Adrenal gland (tissue), 9 donors: ENCODE measurements at regions not wholly inside any gene's neighbourhood (a gene's known extent, or its start where the extent isn't known, plus 50 kb on each side); places are given as distances from the start of the nearest gene placed in this dataset.

Source experiments
- DNase-seq, 7 donors: peaks; one replicate each; pipeline ENCODE4 v3.0.0-alpha.2; 2019 to 2020
- H3K27ac ChIP-seq, 5 donors: fragments of 200-600 bp; sonication (generic) in 4 of 5; 1 replicate in 3 of 5; 2 replicates in 2 of 5; pipeline versions ENCODE4 v1.5.1 to v1.8.0; 2016 to 2020; ENCODE audit warnings: mild to moderate bottlenecking in 1 of 5
- H3K27me3 ChIP-seq: fragments of 200-600 bp; 2 replicates; pipeline ENCODE4 v1.8.0; 2021
- H3K36me3 ChIP-seq, 2 donors: fragments of 200-600 bp; replicated peaks in 1 of 2; 1 replicate in 1 of 2; 2 replicates in 1 of 2; pipeline versions ENCODE4 v1.5.1 to v1.8.0; 2018 to 2022
- H3K4me1 ChIP-seq, 2 donors: fragments of 200-600 bp; replicated peaks in 1 of 2; 1 replicate in 1 of 2; 2 replicates in 1 of 2; pipeline versions ENCODE4 v1.5.1 to v1.8.0; 2018 to 2021
- H3K4me3 ChIP-seq, 4 donors: fragments of 200-600 bp; sonication (generic) in 3 of 4; one replicate each; pipeline ENCODE4 v1.5.1; 2016 to 2018
- H3K9me3 ChIP-seq, 3 donors: fragments of 200-600 bp; sonication (generic) in 1 of 3; replicated peaks in 1 of 3; 1 replicate in 2 of 3; 2 replicates in 1 of 3; pipeline versions ENCODE4 v1.5.1 to v1.8.0; 2016 to 2021
- POLR2A ChIP-seq, 2 donors: fragments of 450-650 bp; IDR thresholded peaks; one replicate each; pipeline ENCODE4 v1.6.1; 2017; ENCODE audit warnings: antibody characterized with exemption in 2 of 2, mild to moderate bottlenecking in 2 of 2, moderate library complexity in 1 of 2
- WGBS, 4 donors: extraction: QIAGEN DNeasy Blood & Tissue Kit in 2 of 4; methylation state at CpG; one replicate each; pipeline versions ENCODE4 v1.1.5 to v1.1.7; 2013 to 2017; 5-methylcytosine and 5-hydroxymethylcytosine counted together
- intact Hi-C, 2 donors: fragments of 100-400 bp; cut with DNase I; formaldehyde crosslinking; loops; one replicate each; pipeline versions ENCODE4 v1.14.1 to v1.15.0; 2022 to 2023
- TF ChIP-seq, protein P1 (sequence below), 6 experiments: fragments of 450-650 bp in 4 of 6; fragments of 200-600 bp in 2 of 6; sonication (generic) in 1 of 6; IDR thresholded peaks; 1 replicate in 5 of 6; 2 replicates in 1 of 6; pipeline versions ENCODE4 v1.5.1 to v1.8.0; 2016 to 2021; ENCODE audit warnings: antibody characterized with exemption in 6 of 6, mild to moderate bottlenecking in 2 of 6, moderate library complexity in 1 of 6
- donor health status: healthy with polysubstance abuse.
- donor health status: Bipolar disorder and iron deficiency.
- donor health status: DM: yes; HTN: yes; CAD: no.
- donor health status: DM: no; HTN: no; CAD: no.
- donor health status: DM: no; HTN: no; CAD: no.

DNA sequence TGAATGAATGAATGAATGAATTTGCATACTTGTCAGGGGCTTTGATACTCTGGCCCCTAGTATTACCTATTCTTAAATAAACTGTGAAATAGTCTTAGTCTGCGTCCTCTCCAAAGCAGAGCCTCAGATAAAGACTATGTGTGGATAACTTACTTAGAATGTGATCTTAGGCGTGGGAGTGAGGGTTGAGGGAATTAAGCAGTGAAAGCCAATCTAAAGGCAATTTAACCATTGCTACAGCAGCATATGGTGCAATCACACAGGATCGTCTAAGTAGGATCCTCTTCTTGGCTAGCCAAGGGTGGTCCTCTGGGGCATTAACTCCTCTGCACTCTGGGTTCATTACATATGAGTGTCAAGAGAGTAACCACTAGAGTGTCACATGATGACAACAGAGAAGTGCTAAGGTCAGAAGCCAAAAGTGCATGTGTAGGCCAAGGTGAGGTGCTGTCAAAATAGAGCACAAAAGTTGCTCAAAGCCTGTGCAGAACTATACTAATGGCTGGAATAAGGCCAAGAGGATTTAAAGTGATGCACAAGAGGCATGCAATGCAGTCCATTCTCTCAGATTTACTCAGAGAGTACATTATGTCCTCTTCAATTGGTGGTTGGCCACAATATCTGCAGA lies 274.4 kb upstream of the SEMA6A start:
- H3K27ac ChIP-seq, result no peak overlapping the region
- TF ChIP-seq, protein P1, sequence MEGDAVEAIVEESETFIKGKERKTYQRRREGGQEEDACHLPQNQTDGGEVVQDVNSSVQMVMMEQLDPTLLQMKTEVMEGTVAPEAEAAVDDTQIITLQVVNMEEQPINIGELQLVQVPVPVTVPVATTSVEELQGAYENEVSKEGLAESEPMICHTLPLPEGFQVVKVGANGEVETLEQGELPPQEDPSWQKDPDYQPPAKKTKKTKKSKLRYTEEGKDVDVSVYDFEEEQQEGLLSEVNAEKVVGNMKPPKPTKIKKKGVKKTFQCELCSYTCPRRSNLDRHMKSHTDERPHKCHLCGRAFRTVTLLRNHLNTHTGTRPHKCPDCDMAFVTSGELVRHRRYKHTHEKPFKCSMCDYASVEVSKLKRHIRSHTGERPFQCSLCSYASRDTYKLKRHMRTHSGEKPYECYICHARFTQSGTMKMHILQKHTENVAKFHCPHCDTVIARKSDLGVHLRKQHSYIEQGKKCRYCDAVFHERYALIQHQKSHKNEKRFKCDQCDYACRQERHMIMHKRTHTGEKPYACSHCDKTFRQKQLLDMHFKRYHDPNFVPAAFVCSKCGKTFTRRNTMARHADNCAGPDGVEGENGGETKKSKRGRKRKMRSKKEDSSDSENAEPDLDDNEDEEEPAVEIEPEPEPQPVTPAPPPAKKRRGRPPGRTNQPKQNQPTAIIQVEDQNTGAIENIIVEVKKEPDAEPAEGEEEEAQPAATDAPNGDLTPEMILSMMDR (IDR thresholded peaks at IDR 0.05), result no peak
- TF ChIP-seq POLR2A (IDR thresholded peaks at IDR 0.05), result no peak
- H3K27me3 ChIP-seq, result no peaks in the 10 kb centered on the region
- DNase-seq, result no peak
- no peaks in the 10 kb centered on the region for H3K9me3 ChIP-seq
- 66 to 88% (median 80%) methylated on average over 3 of the region's 3 CpGs for WGBS, 4 donors
- no peak overlapping the region for H3K4me3 ChIP-seq
- H3K4me1 ChIP-seq, result no peaks in the 10 kb centered on the region
- intact Hi-C loops, result no loop called here
- no peaks in the 10 kb centered on the region for H3K36me3 ChIP-seq

DNA sequence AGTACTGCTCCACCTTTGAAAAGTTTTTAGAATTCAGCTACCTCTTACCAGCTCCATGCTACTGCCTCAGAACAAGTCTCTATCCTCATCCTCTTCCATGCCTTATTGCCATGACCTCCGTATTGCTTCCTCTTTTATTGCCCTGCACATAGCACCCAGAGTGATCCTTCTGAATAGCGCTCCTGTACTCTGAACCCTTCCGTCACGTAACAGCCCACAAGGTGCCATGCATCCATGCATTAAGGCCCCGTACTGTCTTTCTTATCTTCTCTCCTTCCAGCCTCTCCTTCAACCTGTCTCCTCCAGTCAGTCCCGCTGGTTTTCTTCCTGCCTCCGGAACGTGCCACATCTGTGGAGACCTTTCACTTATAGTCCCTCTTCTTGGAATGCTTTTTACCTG lies 273.3 kb upstream of the SEMA6A start:
- intact Hi-C loops, result no loop called here
- Histone ChIP-seq H3K27me3 (no peaks in the 10 kb centered on the region), H3K36me3 (no peaks in the 10 kb centered on the region), H3K27ac (no peak overlapping the region), H3K4me1 (no peaks in the 10 kb centered on the region), H3K9me3 (no peaks in the 10 kb centered on the region), H3K4me3 (no peak overlapping the region)
- no peak for DNase-seq
- TF ChIP-seq POLR2A (IDR thresholded peaks at IDR 0.05), result no peak
- TF ChIP-seq, protein P1 (IDR thresholded peaks at IDR 0.05), result no peak
- 92 to 95% (median 94%) methylated on average over 8 of the region's 8 CpGs for WGBS, 4 donors

DNA sequence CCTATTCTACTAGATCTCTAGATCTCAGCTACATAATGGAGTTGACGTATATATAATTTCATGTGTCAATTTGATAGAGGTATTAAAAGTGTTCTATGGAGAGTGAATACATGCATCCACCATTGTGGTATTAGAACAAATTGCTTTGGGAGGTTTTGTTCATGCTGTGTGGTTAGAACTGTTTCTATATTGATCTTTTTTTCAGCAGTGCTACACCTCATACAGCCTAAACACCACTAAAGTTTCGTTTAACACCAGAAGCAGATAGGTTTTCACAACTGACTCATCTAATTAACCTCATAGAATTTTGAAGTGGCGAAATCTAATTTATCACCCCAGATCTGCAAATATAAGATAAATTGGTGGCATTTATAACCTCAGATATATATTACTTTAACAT lies 269.4 kb upstream of the SEMA6A start:
- WGBS, 4 donors, result 81 to 94% (median 86%) methylated on average over 3 of the region's 3 CpGs
- intact Hi-C loops, result no loop called here
- H3K9me3 ChIP-seq, result no peaks in the 10 kb centered on the region

DNA sequence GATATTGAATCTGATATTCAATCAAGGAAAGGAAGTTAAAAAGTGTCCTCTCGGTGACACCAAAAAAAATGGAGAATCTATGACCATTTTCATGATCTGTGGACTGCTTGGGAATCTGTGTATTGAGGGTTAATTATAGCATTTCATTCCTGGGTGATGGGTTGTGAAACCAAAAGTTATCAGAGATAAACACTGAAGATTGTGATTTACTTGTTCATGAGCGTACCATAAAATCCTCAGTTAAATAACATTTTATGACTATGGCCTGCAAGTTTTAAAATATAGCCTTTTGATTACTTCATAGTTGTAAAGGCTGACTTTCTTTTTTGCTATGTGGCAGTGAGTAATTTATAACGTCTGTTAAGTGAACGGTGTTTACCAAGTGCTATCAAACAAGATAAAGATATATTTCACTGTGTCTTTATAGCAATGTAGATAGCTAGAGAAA lies 267.9 kb upstream of the SEMA6A start:
- WGBS, 4 donors, result 64 to 77% (median 72%) methylated on average over 4 of the region's 4 CpGs
- no peak for TF ChIP-seq POLR2A (IDR thresholded peaks at IDR 0.05)
- intact Hi-C loops, result no loop called here

More for the DNA sequence above, 269.4 kb upstream of the SEMA6A start:
- Histone ChIP-seq H3K27ac (no peak overlapping the region), H3K4me1 (no peaks in the 10 kb centered on the region), H3K4me3 (no peak overlapping the region), H3K36me3 (no peaks in the 10 kb centered on the region), H3K27me3 (no peaks in the 10 kb centered on the region)
- TF ChIP-seq, protein P1 (IDR thresholded peaks at IDR 0.05), result no peak
- no peak for TF ChIP-seq POLR2A (IDR thresholded peaks at IDR 0.05)
- DNase-seq, result no peak

DNA sequence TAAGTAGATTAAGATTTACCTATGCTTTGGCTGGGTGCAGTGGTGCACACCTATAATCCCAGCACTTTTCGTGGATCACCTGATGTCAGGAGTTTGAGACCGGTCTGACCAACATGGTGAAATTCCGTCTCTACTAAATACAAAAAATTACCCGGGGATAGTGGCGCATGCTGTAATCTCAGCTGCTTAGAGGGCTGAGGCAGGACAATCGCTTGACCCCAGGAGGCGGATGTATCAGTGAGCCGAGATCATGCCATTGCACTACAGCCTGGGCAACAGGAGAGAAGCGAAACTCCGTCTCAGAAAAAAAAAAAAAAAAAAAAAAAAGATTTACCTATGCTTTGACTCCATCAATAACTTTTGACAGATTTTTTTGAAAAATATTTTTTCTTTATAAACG lies 267.1 kb upstream of the SEMA6A start:
- 91 to 95% (median 93%) methylated on average over 11 of the region's 11 CpGs for WGBS, 4 donors
- H3K9me3 ChIP-seq, result no peaks in the 10 kb centered on the region
- no peak overlapping the region for H3K27ac ChIP-seq
- H3K36me3 ChIP-seq, result no peaks in the 10 kb centered on the region
- intact Hi-C loops, result no loop called here
- DNase-seq, result no peak
- no peaks in the 10 kb centered on the region for H3K4me1 ChIP-seq
- no peak overlapping the region for H3K4me3 ChIP-seq
- H3K27me3 ChIP-seq, result no peaks in the 10 kb centered on the region
- no peak for TF ChIP-seq POLR2A (IDR thresholded peaks at IDR 0.05)
- TF ChIP-seq, protein P1 (IDR thresholded peaks at IDR 0.05), result no peak

More for the DNA sequence above, 267.9 kb upstream of the SEMA6A start:
- no peaks in the 10 kb centered on the region for H3K27me3 ChIP-seq
- no peaks in the 10 kb centered on the region for H3K4me1 ChIP-seq
- no peaks in the 10 kb centered on the region for H3K36me3 ChIP-seq
- no peak overlapping the region for H3K4me3 ChIP-seq
- H3K27ac ChIP-seq, result no peak overlapping the region
- no peak for DNase-seq
- no peaks in the 10 kb centered on the region for H3K9me3 ChIP-seq
